ACC112 (cell line): ENCODE measurements at regions not wholly inside any gene's neighbourhood (a gene's known extent, or its start where the extent isn't known, plus 50 kb on each side); places are given as distances from the start of the nearest gene placed in this dataset.
"Not testable (repeated sequence)": the region's sequence is repeated elsewhere in the genome, so short reads cannot be mapped to it uniquely, and the experiment has no call there.

Experiments
- H2AFZ ChIP-seq: fragments of 200-600 bp; sonication (generic); one replicate; pipeline ENCODE4 v1.6.0; 2017; ENCODE audit warnings: antibody characterized with exemption, low read length; ENCODE audit not compliant: unreplicated experiment
- H3K27ac ChIP-seq: fragments of 200-600 bp; sonication (generic); 2 replicates; pipeline ENCODE4 v1.5.1; 2014; ENCODE audit warnings: low read depth, mild to moderate bottlenecking, antibody characterized with exemption, low read length, moderate library complexity
- H3K27me3 ChIP-seq: fragments of 200-600 bp; sonication (generic); 2 replicates; pipeline ENCODE4 v1.6.1; 2014; ENCODE audit warnings: mild to moderate bottlenecking, antibody characterized with exemption, low read length, moderate library complexity, mixed read lengths; ENCODE audit not compliant: insufficient read depth
- H3K36me3 ChIP-seq: fragments of 200-600 bp; sonication (generic); 2 replicates; pipeline ENCODE4 v1.6.1; 2016; ENCODE audit warnings: mild to moderate bottlenecking, antibody characterized with exemption, low read length, moderate library complexity, mixed read lengths; ENCODE audit not compliant: insufficient read depth
- H3K4me1 ChIP-seq: fragments of 200-600 bp; sonication (generic); one replicate; pipeline ENCODE4 v1.6.1; 2016; ENCODE audit warnings: low read length, mixed read lengths; ENCODE audit not compliant: insufficient read depth, unreplicated experiment, control insufficient read depth
- H3K4me3 ChIP-seq: fragments of 200-600 bp; sonication (generic); 2 replicates; pipeline ENCODE4 v1.5.1; 2014; ENCODE audit warnings: mild to moderate bottlenecking, low read depth, low read length
- H3K79me2 ChIP-seq: fragments of 200-600 bp; sonication (generic); one replicate; pipeline ENCODE4 v1.6.0; 2016; ENCODE audit warnings: low read length; ENCODE audit not compliant: control insufficient read depth, unreplicated experiment, insufficient read depth

DNA sequence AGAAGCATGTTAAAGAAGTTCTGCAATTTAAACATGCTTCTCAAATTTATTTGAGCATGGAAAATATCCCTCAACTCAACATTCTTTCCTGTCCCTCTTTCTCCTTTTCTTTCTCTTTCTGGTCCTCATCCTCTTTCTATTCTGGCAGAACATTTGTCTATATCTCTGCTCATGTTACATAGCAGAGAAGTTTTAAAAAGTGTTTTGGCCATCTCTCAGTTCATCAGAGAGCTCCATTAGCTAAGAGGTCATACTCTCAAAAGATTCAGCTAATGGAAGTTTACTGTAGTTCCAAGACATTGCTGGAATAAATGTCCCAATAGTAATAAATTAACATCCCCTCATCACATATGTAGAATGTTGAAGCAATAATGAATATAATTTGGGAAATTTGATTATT lies 53.5 kb downstream of the XCL2 start:
- no peaks in the 10 kb centered on the region for H3K36me3 ChIP-seq
- no peaks in the 10 kb centered on the region for H3K79me2 ChIP-seq
- no peak overlapping the region for H2AFZ ChIP-seq
- H3K27ac ChIP-seq = no peak overlapping the region
- no peaks in the 10 kb centered on the region for H3K27me3 ChIP-seq
- H3K4me3 ChIP-seq = no peak overlapping the region
- H3K4me1 ChIP-seq = peaks cover 17% of the 10 kb centered on the region

DNA sequence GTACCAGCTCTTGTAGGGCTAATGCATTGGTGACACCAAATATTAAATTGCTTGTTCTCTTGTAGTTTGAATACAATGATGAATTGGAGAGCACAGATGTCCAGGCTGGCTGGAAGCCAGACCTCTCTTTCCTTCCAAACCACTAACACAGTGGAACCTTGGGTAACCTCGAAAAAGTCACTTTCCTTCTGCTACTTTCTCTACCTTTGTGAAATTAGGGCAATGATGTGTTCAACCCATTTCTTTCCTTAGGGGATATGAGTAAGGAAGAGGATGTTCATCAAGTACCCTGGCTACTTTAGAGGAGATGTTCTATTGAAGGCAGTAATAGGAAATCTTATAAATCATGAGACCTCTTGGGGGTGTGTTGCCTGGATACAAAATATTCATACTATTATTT lies 55.7 kb downstream of the XCL2 start:
- H3K27ac ChIP-seq = peak overlapping the region; percentile 75
- no peaks in the 10 kb centered on the region for H3K36me3 ChIP-seq
- H3K27me3 ChIP-seq = no peaks in the 10 kb centered on the region
- H3K79me2 ChIP-seq = no peaks in the 10 kb centered on the region
- H3K4me1 ChIP-seq = peaks cover 36% of the 10 kb centered on the region
- no peak overlapping the region for H2AFZ ChIP-seq
- no peak overlapping the region for H3K4me3 ChIP-seq

DNA sequence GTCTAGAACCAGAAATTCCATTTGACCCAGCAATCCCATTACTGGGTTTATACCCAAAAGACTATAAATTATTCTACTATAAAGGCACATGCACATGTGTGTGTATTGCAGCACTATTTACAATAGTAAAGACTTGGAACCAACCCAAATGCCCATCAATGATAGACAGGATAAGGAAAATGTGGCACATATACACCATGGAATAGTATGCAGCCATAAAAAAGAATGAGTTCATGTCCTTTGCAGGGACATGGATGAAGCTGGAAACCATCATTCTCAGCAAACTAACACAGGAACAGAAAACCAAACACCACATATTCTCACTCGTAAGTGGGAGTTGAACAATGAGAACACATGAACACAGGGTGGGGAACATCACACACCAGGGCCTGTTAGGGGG lies 57.0 kb downstream of the XCL2 start:
- not testable (repeated sequence) for H2AFZ ChIP-seq, H3K27ac ChIP-seq, H3K36me3 ChIP-seq, H3K27me3 ChIP-seq, H3K79me2 ChIP-seq, H3K4me3 ChIP-seq
- H3K4me1 ChIP-seq = peaks cover 48% of the 10 kb centered on the region

DNA sequence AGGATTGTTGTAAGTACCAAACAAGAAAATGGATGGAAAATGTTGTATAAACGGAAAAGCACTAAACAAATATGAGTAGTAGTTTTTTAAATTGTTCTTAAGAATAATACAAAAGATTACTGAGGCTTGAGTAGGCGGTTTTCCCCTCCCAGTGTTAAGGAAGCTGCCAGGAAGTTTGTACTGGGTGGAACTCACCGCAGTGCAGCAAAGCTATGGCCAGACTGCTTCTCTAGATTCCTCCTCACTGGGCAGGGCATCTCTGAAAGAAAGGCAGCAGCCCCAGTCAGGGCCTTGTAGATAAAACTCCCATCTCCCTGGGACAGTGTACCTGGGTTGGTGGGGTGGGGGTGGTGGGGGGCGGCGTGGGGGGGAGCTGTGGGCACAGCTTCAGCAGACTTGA lies 58.7 kb downstream of the XCL2 start:
- H3K27ac ChIP-seq = peak overlapping the region; percentile 81
- H2AFZ ChIP-seq = peak overlapping the region; percentile 90
- H3K4me1 ChIP-seq = peaks cover 48% of the 10 kb centered on the region
- H3K4me3 ChIP-seq = no peak overlapping the region
- no peaks in the 10 kb centered on the region for H3K36me3 ChIP-seq
- no peaks in the 10 kb centered on the region for H3K27me3 ChIP-seq
- H3K79me2 ChIP-seq = no peaks in the 10 kb centered on the region

DNA sequence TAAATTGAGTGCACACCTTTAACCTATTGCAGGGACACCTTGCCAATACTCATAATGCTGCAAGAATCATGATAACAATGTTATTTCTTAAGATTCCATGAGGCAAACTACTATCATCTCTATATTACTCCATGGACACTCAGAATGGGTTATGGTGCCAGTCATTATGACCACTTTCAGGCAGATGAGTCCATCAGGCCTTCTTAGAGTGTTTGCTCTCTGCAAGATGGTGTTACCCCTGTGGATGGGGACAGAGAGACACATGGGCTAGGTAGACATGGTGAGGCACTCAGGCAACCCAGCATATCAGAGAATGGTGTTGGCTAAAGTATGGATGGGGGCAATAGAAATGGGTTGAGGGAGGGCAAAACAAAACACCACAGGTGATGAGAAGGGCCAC lies 59.7 kb downstream of the XCL2 start:
- Histone ChIP-seq H3K4me3 (no peak overlapping the region), H3K36me3 (no peaks in the 10 kb centered on the region), H3K27me3 (no peaks in the 10 kb centered on the region), H3K27ac (peak overlapping the region; percentile 81; the same call in 1 of the 2 replicates), H3K4me1 (peaks cover 48% of the 10 kb centered on the region), H2AFZ (peak overlapping the region; percentile 39), H3K79me2 (no peaks in the 10 kb centered on the region)

DNA sequence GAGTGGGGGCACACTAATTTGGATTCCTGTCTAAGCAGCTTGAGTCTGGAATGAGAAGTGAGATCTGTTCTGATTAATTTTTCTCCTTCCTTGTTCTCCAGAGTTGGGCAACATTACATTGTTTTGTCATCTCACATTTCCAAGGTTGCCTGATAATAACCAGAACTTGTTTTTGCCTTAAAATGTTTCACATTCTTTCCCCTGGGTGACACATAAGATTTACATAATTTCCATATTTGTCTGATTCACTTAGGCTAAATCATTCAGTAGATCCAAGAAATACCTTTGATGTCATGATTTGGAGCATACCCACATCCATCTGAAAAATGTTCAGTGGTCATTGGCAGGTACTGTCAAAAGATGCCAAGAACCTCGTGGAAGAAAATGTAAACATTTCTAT lies 60.3 kb downstream of the XCL2 start:
- H2AFZ ChIP-seq = no peak overlapping the region
- H3K79me2 ChIP-seq = no peaks in the 10 kb centered on the region
- peaks cover 46% of the 10 kb centered on the region for H3K4me1 ChIP-seq
- peak overlapping the region; percentile 81 for H3K27ac ChIP-seq
- no peak overlapping the region for H3K4me3 ChIP-seq
- no peaks in the 10 kb centered on the region for H3K27me3 ChIP-seq
- H3K36me3 ChIP-seq = no peaks in the 10 kb centered on the region

DNA sequence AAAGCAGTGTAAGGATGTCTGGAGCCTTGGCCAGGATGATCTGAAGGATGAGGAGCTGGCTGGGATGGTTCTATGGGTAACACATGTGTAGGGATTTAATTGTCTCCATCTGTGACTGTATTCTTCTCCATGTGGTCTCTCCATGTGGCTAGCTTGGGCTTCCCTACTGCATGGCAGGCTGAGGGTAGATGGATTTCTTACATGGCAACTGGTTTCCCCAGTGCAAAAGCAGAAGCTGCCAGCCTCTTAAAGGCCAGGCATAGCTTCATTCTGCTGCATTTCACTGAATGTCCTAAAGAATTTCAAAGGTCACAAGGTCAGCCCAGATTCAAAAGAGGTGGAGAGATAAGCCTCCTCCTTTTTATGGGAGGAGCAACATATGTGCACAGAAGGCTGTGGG lies 61.7 kb downstream of the XCL2 start:
- no peaks in the 10 kb centered on the region for H3K36me3 ChIP-seq
- no peak overlapping the region for H2AFZ ChIP-seq
- no peak overlapping the region for H3K27ac ChIP-seq
- H3K4me3 ChIP-seq = no peak overlapping the region
- no peaks in the 10 kb centered on the region for H3K79me2 ChIP-seq
- H3K27me3 ChIP-seq = no peaks in the 10 kb centered on the region
- H3K4me1 ChIP-seq = peaks cover 34% of the 10 kb centered on the region

DNA sequence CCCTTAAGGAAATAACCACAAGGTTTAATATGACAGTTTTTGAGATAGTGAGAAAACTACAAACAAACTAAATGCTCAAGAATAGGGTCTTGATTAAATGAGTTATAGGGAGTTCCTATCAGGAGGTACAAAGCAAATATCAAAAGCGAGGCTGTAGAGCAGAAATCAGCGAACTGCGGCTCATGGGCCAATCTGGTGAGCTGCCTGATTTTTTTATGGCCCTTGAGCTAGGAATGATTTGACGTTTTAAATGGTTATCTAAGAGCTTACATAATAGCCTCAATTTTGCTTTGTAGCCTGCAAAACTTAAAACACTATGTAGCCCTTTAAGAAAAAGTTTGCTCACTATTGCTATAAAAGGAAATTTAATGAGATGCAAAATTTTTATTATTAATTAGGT lies 62.2 kb downstream of the XCL2 start:
- Histone ChIP-seq H2AFZ (no peak overlapping the region), H3K27me3 (no peaks in the 10 kb centered on the region), H3K27ac (no peak overlapping the region), H3K36me3 (no peaks in the 10 kb centered on the region), H3K4me1 (peaks cover 34% of the 10 kb centered on the region), H3K4me3 (no peak overlapping the region), H3K79me2 (no peaks in the 10 kb centered on the region)

DNA sequence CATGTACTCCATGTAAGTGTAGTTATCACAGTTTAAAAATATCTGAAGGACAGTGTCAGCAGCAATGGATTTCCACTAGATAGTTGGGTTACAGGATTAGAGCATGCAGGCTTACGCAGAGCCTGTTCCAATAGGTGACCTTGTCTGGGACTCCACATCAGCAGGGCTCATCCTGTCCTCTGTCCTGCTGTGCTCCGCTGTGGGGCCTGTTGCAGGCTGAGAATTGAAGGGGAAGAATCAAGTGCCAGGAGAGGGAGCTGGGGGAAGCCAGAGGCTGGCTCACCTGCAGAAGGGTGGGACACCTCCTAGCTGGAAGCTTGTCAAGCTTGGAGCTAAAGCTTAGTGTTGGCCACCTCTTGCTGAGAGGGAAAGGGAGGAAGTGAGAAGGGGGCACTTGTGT lies 62.8 kb downstream of the XCL2 start:
- Histone ChIP-seq H3K4me1 (peaks cover 34% of the 10 kb centered on the region), H3K36me3 (no peaks in the 10 kb centered on the region), H3K4me3 (no peak overlapping the region), H3K27ac (no peak overlapping the region), H3K79me2 (no peaks in the 10 kb centered on the region), H2AFZ (no peak overlapping the region), H3K27me3 (no peaks in the 10 kb centered on the region)

DNA sequence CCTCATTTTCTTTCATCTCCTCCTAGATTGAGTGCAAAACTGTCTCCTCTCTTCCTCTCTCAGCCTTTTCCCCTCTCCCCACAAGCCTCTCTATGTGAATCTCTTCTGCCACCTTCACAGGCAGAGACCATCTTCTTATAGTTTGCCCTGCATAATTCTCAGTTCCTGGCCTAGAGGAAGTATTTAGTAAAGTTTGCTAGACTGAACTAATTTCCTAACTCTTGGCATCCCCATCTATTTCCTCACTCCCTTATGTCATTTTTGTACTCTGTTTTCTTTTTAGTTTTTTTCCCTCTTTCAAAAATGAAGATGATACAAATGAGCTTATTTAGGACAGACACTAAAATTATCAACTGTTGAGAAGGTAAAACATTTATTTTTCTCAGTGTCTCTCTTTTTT lies 66.0 kb downstream of the XCL2 start:
- Histone ChIP-seq H3K27ac (no peak overlapping the region), H3K4me3 (no peak overlapping the region), H2AFZ (no peak overlapping the region), H3K36me3 (no peaks in the 10 kb centered on the region), H3K27me3 (no peaks in the 10 kb centered on the region), H3K79me2 (no peaks in the 10 kb centered on the region), H3K4me1 (peaks cover 9% of the 10 kb centered on the region)

DNA sequence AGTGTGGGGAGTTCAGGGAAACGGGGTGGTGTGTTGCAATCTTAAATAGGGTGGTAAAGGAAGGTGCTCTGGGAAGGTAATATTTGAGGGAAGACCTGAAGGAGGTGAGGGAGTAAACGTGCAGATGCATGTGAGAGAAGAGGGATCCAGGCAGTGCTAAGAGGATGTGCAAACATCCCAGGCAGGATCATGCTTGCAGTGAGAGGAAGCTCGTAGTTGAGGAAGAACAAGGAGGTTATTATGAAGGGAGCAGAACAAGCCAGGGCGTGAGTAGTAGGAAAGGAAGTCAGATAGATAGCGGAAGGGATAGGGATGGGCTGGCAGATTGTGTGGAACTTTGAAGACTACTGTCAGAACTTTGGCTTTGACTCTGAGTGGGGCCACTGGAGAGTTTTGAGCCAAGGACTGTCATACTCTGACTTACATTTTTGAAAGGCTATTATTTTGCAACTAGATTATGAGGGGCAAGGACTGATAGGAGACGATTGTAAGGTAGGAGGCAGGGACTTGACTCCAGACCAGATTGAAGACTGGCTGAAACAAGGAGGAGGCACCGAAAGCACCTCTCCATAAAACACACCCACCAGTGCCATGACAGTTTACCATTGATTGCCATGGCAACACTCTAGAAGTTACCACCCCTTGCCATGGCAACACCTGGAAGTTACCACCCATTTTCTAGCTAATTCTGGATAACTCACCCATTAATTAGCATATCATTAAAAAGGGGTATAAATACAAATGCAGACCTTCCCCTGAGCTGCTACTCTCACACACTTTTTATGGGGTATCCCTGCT lies 67.0 kb downstream of the XCL2 start:
- Histone ChIP-seq H3K4me1 (no peaks in the 10 kb centered on the region), H3K36me3 (no peaks in the 10 kb centered on the region), H3K27me3 (no peaks in the 10 kb centered on the region), H3K79me2 (no peaks in the 10 kb centered on the region), H2AFZ (no peak overlapping the region), H3K27ac (no peak overlapping the region), H3K4me3 (no peak overlapping the region)
